BLaER1 (cell line): ENCODE measurements at regions not wholly inside any gene's neighbourhood (a gene's known extent, or its start where the extent isn't known, plus 50 kb on each side); places are given as distances from the start of the nearest gene placed in this dataset.

Experiments
- H3K27ac ChIP-seq: shearing (Covaris generic); formaldehyde crosslinking; 2 replicates; pipeline ENCODE4 v1.8.1; 2022
- H3K27me3 ChIP-seq: shearing (Covaris generic); formaldehyde crosslinking; 2 replicates; pipeline ENCODE4 v1.8.1; 2022
- H3K36me3 ChIP-seq: shearing (Covaris generic); formaldehyde crosslinking; 2 replicates; pipeline ENCODE4 v1.8.1; 2022
- H3K4me1 ChIP-seq: shearing (Covaris generic); formaldehyde crosslinking; 2 replicates; pipeline ENCODE4 v1.8.1; 2022
- H3K4me2 ChIP-seq: shearing (Covaris generic); formaldehyde crosslinking; 2 replicates; pipeline ENCODE4 v1.8.1; 2022
- H3K4me3 ChIP-seq: shearing (Covaris generic); formaldehyde crosslinking; 2 replicates; pipeline ENCODE4 v1.8.1; 2022
- H3K9ac ChIP-seq: shearing (Covaris generic); formaldehyde crosslinking; 2 replicates; pipeline ENCODE4 v1.8.1; 2022
- H3K9me3 ChIP-seq: shearing (Covaris generic); formaldehyde crosslinking; 2 replicates; pipeline ENCODE4 v1.8.1; 2022
- H4K20me1 ChIP-seq: shearing (Covaris generic); formaldehyde crosslinking; 2 replicates; pipeline ENCODE4 v1.8.1; 2022
- Cebpa-rat ChIP-seq: shearing (Covaris generic); IDR thresholded peaks from 2 replicates; pipeline ENCODE4 v1.8.1; 2022

DNA sequence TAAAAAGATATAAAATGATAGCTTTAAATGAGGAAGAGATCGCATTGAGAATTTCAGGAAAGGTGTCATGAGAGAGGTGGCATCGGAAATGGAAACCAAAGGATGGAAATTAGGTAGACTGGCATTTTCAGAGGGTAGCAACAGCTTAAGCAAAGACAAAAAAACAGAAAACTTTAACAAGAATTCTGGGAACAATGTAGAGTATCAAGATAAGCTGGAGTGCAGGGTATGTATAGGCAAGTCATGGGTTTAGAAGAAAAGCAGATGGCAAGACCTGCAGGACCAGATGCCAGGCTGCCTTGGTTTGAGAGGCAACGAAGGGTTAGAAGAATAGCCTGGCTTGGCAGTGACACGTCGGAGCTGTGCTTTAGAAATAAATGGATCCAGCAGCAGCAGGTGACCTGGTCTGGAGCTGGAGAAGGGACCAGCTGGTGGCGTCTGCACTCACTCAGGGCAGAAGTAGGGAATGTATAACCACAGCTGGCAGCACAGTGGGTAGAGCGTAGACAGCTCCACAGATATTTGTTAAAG is 149.4 kb upstream of the TIAM1 start:
- H3K4me3 ChIP-seq = no peak overlapping the region
- H3K4me2 ChIP-seq = no peak overlapping the region
- no peak overlapping the region for H3K27ac ChIP-seq
- H4K20me1 ChIP-seq = no peaks in the 10 kb centered on the region
- no peak for TF ChIP-seq Cebpa-rat
- no peak overlapping the region for H3K9ac ChIP-seq
- peaks cover 10% of the 10 kb centered on the region for H3K9me3 ChIP-seq
- H3K36me3 ChIP-seq = peaks cover 8% of the 10 kb centered on the region
- H3K4me1 ChIP-seq = peaks cover 10% of the 10 kb centered on the region; the same call in 1 of the 2 replicates
- no peaks in the 10 kb centered on the region for H3K27me3 ChIP-seq

DNA sequence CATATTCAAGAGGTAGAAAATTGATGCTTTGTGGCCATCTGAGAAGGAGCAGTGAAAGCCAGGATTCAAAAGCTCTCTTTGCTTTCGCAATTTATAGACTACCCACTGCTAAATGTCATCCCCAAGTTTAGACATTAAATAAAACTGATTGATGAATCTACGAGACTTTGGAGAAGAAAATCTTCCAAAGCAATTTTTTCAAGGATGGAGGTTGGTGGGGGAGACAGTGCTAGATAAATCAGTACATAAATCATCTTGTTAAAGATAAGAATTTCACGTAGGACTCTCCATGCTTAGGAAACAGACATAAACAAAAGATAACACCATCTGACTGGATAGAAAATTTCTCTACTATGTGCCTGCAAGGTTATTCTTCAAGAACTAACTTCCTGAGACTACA is 147.6 kb upstream of the TIAM1 start:
- no peaks in the 10 kb centered on the region for H3K27me3 ChIP-seq
- H4K20me1 ChIP-seq = no peaks in the 10 kb centered on the region
- no peak overlapping the region for H3K27ac ChIP-seq
- no peaks in the 10 kb centered on the region for H3K4me1 ChIP-seq
- no peak overlapping the region for H3K4me3 ChIP-seq
- H3K9me3 ChIP-seq = peaks cover 20% of the 10 kb centered on the region
- no peak overlapping the region for H3K9ac ChIP-seq
- peaks cover 21% of the 10 kb centered on the region for H3K36me3 ChIP-seq
- TF ChIP-seq Cebpa-rat = no peak
- H3K4me2 ChIP-seq = no peak overlapping the region

- TF ChIP-seq Cebpa-rat = no peak
- peaks cover 33% of the 10 kb centered on the region for H3K36me3 ChIP-seq
- H3K4me2 ChIP-seq = no peak overlapping the region
- no peaks in the 10 kb centered on the region for H3K27me3 ChIP-seq
- peaks cover 32% of the 10 kb centered on the region for H3K9me3 ChIP-seq
- H3K9ac ChIP-seq = no peak overlapping the region
- no peak overlapping the region for H3K4me3 ChIP-seq
- no peaks in the 10 kb centered on the region for H4K20me1 ChIP-seq
- H3K27ac ChIP-seq = no peak overlapping the region
- no peaks in the 10 kb centered on the region for H3K4me1 ChIP-seq
Observed at GRCh38 chr21:31490443-31490842, 146.4 kb upstream of the TIAM1 start.

DNA sequence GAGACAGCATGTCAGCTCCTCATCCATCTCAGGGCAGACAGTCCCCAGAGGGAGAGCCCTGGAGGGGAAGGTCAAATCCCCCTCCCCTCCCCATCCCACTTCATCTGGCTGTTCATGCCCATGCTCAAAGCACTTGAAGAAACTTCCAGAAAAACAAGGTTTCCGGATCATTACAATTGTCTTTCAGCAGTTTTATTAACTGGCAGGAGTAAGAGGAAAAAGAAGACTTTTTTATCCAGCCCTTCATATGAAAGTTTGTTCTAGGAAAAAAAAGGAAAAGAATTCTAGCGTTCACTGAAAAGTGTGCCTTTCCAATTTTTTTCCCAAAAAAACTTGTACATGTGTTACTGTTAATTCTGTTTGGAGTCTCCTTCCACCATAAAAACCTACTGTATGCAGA is 145.7 kb upstream of the TIAM1 start:
- peaks cover 38% of the 10 kb centered on the region for H3K36me3 ChIP-seq
- peaks cover 39% of the 10 kb centered on the region for H3K9me3 ChIP-seq
- H3K27ac ChIP-seq = no peak overlapping the region
- no peak overlapping the region for H3K4me3 ChIP-seq
- no peaks in the 10 kb centered on the region for H3K27me3 ChIP-seq
- no peak for TF ChIP-seq Cebpa-rat
- no peaks in the 10 kb centered on the region for H4K20me1 ChIP-seq
- no peak overlapping the region for H3K4me2 ChIP-seq
- no peak overlapping the region for H3K9ac ChIP-seq
- no peaks in the 10 kb centered on the region for H3K4me1 ChIP-seq

GRCh38 chr21:31489014-31489413 is 145.0 kb upstream of the TIAM1 start:
- no peak for TF ChIP-seq Cebpa-rat
- Histone ChIP-seq H3K4me2 (no peak overlapping the region), H3K4me1 (no peaks in the 10 kb centered on the region), H3K27ac (no peak overlapping the region), H3K9me3 (peaks cover 46% of the 10 kb centered on the region), H3K4me3 (no peak overlapping the region), H3K9ac (no peak overlapping the region), H4K20me1 (no peaks in the 10 kb centered on the region), H3K36me3 (peaks cover 45% of the 10 kb centered on the region), H3K27me3 (no peaks in the 10 kb centered on the region)

DNA sequence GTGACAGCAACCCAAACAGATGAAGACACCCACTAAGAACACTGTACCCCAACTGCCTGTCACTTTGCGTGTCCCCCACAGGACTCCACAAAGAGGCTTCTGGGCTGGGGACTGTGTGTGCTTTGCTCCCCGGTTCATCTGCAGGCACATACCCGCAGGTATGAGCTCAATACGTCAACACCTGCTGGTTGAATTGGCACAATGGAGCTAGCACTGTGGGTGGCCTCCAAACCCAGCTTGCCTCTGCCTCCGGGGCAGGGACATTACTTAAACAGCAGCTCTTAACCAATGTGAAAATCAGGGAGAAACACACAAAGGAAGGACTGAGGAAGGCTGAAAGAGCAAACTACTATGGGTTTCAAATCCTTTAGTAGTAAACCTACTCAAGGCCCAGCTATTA is 140.2 kb upstream of the TIAM1 start:
- H3K4me1 ChIP-seq = no peaks in the 10 kb centered on the region
- no peak overlapping the region for H3K4me3 ChIP-seq
- H3K9ac ChIP-seq = no peak overlapping the region
- H4K20me1 ChIP-seq = no peaks in the 10 kb centered on the region
- no peaks in the 10 kb centered on the region for H3K27me3 ChIP-seq
- no peak overlapping the region for H3K4me2 ChIP-seq
- H3K9me3 ChIP-seq = peaks cover 79% of the 10 kb centered on the region
- no peak for TF ChIP-seq Cebpa-rat
- H3K36me3 ChIP-seq = peaks cover 72% of the 10 kb centered on the region
- no peak overlapping the region for H3K27ac ChIP-seq

DNA sequence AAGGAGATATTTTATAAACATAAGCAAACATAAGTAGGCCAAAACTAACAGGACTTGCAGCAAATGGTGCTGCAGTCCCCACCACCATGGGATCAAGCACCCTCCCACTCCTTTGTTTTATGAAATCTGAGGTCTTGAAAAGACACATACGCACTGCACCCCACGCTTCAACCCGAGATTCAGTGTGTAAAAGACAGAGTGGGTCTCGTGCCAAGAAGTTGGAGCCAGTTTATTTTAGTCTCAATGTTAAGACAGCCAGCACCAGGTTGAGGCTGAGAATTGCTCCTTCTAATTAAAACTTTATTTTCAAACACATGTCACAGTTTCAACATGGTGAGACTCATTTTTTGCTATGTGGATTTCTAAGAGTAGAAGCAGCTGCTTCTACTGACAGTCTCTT is 139.1 kb upstream of the TIAM1 start:
- peaks cover 67% of the 10 kb centered on the region for H3K36me3 ChIP-seq
- H4K20me1 ChIP-seq = no peaks in the 10 kb centered on the region
- H3K4me2 ChIP-seq = no peak overlapping the region
- no peaks in the 10 kb centered on the region for H3K4me1 ChIP-seq
- no peaks in the 10 kb centered on the region for H3K27me3 ChIP-seq
- H3K9me3 ChIP-seq = peaks cover 79% of the 10 kb centered on the region
- no peak for TF ChIP-seq Cebpa-rat
- no peak overlapping the region for H3K9ac ChIP-seq
- H3K4me3 ChIP-seq = no peak overlapping the region
- no peak overlapping the region for H3K27ac ChIP-seq

DNA sequence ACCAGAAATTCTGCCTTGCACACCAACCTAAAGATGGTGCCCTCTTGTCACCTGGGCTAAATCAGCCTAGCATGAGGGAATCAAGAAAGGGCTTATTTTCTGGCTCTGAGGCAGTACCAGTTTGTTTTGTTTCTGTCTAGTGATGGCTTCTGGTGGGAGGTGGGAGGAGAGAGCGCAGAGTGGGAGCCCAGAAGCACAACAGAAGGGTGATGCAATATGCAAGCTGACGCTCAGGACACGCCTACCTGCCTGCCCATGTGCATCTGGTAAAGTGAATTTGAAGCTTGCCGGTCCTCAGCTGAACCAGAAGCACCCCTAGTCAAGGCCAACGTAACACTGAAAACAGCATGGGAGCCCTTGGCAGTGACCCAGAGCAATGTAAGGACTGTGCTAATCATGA is 138.4 kb upstream of the TIAM1 start:
- Histone ChIP-seq H3K36me3 (peaks cover 62% of the 10 kb centered on the region), H3K4me1 (no peaks in the 10 kb centered on the region), H3K4me2 (no peak overlapping the region), H3K27me3 (no peaks in the 10 kb centered on the region), H3K9me3 (peaks cover 73% of the 10 kb centered on the region), H3K4me3 (no peak overlapping the region), H3K9ac (no peak overlapping the region), H3K27ac (no peak overlapping the region), H4K20me1 (no peaks in the 10 kb centered on the region)
- no peak for TF ChIP-seq Cebpa-rat

GRCh38 chr21:31480228-31480627 is 136.2 kb upstream of the TIAM1 start:
- no peaks in the 10 kb centered on the region for H3K4me1 ChIP-seq
- no peak overlapping the region for H3K27ac ChIP-seq
- no peak for TF ChIP-seq Cebpa-rat
- no peak overlapping the region for H3K4me3 ChIP-seq
- no peaks in the 10 kb centered on the region for H4K20me1 ChIP-seq
- H3K4me2 ChIP-seq = no peak overlapping the region
- no peaks in the 10 kb centered on the region for H3K27me3 ChIP-seq
- H3K9ac ChIP-seq = no peak overlapping the region
- H3K9me3 ChIP-seq = peaks cover 55% of the 10 kb centered on the region
- H3K36me3 ChIP-seq = peaks cover 43% of the 10 kb centered on the region

- H3K27ac ChIP-seq = no peak overlapping the region
- H3K9ac ChIP-seq = no peak overlapping the region
- H3K27me3 ChIP-seq = no peaks in the 10 kb centered on the region
- H4K20me1 ChIP-seq = no peaks in the 10 kb centered on the region
- H3K4me3 ChIP-seq = no peak overlapping the region
- peaks cover 50% of the 10 kb centered on the region for H3K9me3 ChIP-seq
- H3K4me1 ChIP-seq = no peaks in the 10 kb centered on the region
- peaks cover 40% of the 10 kb centered on the region for H3K36me3 ChIP-seq
- no peak for TF ChIP-seq Cebpa-rat
- H3K4me2 ChIP-seq = no peak overlapping the region
Observed at GRCh38 chr21:31479714-31480113, 135.7 kb upstream of the TIAM1 start.

DNA sequence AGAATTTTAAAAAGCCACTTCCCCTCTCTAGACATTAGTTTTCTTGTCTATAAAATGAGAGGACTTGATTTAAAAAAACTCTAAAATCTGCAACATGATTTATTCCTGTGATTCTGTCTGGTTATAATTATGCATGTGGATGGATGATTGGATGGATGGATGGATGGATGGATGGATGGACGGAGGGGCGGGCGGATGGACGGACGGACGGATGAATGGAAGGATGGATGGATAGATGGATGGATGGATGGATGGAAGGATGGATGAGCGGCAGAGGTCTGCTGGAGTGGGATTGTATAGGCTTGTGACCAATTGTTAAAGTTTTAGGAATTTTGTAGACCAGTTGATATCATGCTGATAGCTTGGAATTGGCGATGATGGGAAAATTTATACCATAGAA is 135.2 kb upstream of the TIAM1 start:
- no peaks in the 10 kb centered on the region for H3K4me1 ChIP-seq
- H3K9me3 ChIP-seq = peaks cover 46% of the 10 kb centered on the region
- peaks cover 36% of the 10 kb centered on the region for H3K36me3 ChIP-seq
- no peak for TF ChIP-seq Cebpa-rat
- no peak overlapping the region for H3K27ac ChIP-seq
- H3K4me3 ChIP-seq = no peak overlapping the region
- H4K20me1 ChIP-seq = no peaks in the 10 kb centered on the region
- H3K9ac ChIP-seq = no peak overlapping the region
- H3K4me2 ChIP-seq = no peak overlapping the region
- no peaks in the 10 kb centered on the region for H3K27me3 ChIP-seq
